HG03175 (cell line): ENCODE measurements at regions not wholly inside any gene's neighbourhood (a gene's known extent, or its start where the extent isn't known, plus 50 kb on each side); places are given as distances from the start of the nearest gene placed in this dataset.

Experiments used
- ATAC-seq: cut with Tn5 transposase; IDR thresholded peaks from one replicate; pipeline ENCODE4 v1.9.1; 2021; ENCODE audit warnings: mild to moderate bottlenecking, moderate library complexity; ENCODE audit not compliant: unreplicated experiment

DNA sequence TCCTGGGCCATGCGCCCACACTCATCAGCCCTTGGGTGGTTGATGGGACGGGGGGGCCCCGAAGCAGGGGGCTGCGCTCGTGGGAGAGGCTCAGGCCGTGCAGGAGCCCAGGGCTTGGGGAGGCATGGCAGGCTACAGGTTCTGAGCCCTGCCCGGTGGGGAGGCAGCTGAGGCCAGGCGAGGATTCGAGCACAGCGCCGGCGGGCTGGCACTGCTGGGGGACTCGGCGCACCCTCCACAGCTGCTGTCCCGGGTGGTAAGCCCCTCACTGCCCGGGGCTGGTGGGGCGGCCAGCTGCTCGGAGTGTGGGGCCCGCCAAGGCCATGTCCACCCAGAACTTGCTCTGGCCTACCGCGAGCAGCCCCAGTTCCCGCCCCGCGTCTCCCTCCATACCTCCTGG is 295.8 kb upstream of the SEL1L start:
- ATAC-seq = no peak

DNA sequence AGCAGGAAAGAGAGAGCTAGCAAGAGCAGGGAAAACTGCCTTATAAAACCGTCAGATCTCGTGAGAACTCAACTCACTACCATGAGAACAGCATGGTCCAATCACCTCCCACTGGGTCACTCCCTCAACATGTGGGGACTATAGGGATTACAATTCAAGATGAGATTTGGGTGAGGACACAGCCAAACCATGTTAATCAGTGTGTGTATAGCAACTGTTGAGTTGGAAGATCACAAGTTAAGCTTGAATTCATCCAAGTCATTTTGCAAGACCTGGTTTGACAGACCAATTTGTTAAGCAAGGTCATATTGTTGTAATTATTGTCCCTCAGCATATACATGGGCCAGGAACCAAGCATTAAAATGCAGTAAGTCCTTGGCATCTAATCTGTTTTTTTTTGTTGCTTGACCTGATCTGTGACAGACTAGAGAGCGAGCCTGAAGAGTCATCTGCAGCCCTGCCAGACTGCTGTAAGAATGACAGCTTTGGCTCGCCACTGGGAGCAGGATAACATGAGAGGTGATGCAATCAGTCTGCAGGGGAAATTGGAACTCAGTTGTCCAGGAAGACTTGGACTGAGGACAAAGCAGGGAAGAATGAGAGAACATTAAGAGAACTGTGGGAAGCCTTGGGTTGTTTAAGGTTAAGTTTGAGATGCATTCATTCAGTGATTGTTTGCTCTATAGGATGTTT is 297.6 kb upstream of the SEL1L start:
- no peak for ATAC-seq

GRCh38 chr14:81834308-81834707 is 300.7 kb upstream of the SEL1L start:
- ATAC-seq = no peak

DNA sequence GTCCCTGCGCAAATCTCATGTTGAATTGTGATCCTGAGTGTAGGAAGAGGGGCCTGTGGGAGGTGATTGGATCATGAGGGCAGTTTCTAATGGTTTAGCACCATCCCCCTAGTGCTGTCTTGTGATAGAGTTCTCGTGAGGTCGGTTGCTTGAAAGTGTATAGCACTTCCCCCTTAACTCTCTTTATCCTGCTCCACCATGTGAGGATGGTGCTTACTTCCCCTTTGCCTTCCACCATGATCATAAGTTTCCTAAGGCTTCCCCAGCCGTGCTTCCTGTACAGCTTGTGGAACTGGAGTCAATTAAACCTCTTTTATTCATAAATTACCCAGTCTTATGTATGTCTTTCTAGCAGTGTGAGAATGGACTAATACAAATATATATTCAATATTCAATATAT is 303.7 kb upstream of the SEL1L start:
- ATAC-seq = no peak

DNA sequence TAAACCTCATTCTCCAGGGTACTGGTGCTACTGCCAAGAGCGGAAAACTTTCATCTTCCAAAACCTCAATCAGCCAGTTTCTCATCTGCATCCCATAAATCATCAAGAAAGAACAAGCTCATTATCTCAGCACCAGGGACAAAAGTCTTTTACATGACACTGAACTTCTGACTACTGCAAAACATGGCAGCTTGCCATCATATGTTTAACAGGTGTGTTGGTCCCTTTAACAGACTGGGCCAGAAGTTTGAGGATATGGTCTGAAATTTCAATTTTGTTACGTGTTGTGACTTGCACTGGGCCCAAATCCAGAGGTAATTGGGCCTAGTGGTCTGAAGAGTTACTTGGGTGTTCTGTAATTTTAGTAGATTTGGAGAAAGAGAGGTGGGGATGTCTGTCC is 305.4 kb upstream of the SEL1L start:
- no peak for ATAC-seq

DNA sequence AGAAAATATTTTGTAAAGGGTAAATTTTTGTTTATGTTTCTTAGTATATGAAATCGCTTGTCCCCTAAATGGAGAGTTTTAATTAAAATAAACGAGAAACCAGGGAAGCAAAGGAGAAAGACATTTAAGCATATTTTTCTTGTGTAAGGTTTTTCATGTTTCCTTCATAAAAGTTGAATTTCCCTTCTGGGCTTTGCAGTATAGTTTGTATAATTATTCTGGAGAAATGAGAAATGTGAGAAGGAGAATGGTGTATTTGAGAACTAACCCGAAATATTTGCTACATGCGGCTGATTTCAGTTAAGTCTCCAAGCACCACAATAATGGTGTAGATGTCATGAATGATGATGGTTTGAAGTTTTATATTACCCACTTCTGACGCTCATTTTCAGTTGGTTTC is 307.7 kb upstream of the SEL1L start:
- ATAC-seq = no peak

- ATAC-seq = no peak
Observed at GRCh38 chr14:81849714-81850113, 316.1 kb upstream of the SEL1L start.

- no peak for ATAC-seq
Observed at GRCh38 chr14:81855007-81855406, 321.4 kb upstream of the SEL1L start.

- no peak for ATAC-seq
Observed at GRCh38 chr14:81859046-81859445, 325.4 kb upstream of the SEL1L start.

- ATAC-seq = no peak
Observed at GRCh38 chr14:81868172-81868571, 334.5 kb upstream of the SEL1L start.

GRCh38 chr14:81871706-81872105 is 338.1 kb upstream of the SEL1L start:
- no peak for ATAC-seq

DNA sequence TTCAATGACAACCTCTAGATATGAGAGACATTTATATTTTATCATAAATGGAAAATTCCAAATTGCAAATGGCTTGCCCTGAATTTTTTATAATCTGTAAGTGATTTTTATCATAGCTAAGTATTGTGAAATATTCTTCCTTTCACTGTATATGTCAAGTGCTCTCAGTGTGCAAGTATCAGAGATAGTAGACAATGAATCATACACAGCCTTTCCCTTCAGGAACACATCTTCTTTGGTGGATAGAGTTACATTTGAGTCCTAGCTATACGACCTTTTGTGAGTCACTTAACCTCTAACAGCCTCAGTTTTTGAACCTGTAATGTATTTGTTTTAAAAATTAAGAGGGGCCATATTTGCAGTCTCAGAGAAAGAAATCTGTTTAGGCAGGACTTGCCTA is 350.7 kb upstream of the SEL1L start:
- no peak for ATAC-seq

DNA sequence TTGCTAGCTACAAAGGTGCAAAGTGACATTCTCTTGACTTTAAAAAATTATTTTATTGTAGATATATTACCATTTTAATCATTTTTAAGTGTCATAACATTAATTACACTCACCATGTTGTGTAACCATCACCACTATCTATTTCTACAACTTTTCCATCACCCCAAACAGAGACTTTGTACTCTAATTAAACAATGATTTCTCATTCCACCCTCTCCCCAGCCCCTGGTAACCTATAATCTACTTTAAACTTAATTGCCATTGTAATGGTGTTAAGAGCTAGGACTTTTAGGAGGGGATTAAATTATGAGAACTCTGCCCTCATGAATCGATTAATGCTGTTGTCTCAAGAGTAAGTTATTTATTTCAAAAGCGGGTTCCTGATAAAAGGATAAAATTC is 352.9 kb upstream of the SEL1L start:
- ATAC-seq = no peak

DNA sequence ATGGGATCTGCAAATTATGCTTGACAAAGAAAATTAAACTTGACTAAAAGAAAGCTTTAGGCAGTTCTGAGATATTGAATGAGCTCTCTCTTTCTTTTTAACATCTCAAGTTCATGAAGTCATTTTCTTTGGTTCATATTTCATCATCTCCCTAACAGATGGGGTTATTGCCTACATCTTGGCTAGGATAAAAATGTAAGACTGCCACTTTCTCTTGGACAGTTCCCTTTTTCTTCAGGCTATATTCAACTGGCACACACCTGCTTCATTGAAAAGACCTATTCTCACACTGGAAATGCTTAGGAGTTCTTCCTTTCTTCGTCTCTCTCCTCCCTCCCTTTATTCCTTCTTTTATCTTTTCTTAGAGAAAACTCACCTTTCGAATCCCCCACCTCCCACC is 355.9 kb upstream of the SEL1L start:
- no peak for ATAC-seq

- ATAC-seq = no peak
Observed at GRCh38 chr14:81890020-81890419, 356.4 kb upstream of the SEL1L start.

GRCh38 chr14:81903477-81903876 is 369.8 kb upstream of the SEL1L start:
- no peak for ATAC-seq

DNA sequence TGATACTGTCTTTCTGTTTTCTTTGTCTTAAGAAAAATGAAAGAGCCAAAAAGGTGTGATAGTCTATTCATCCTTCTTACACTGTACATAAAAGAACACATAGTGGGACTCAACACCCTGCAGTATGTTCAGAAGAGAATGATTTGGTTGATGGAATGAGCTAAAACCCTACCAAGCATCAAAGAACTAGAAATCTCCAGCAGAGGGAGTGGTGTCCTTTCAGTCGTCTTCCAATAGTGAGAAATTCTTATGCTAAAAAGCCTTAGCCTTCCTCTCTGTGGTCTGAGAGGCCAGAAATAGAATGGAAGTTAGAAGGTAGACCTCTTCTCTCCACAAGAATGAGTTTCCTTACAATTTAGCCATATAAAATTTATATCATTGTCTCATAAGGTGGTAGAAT is 393.4 kb upstream of the SEL1L start:
- ATAC-seq = no peak

DNA sequence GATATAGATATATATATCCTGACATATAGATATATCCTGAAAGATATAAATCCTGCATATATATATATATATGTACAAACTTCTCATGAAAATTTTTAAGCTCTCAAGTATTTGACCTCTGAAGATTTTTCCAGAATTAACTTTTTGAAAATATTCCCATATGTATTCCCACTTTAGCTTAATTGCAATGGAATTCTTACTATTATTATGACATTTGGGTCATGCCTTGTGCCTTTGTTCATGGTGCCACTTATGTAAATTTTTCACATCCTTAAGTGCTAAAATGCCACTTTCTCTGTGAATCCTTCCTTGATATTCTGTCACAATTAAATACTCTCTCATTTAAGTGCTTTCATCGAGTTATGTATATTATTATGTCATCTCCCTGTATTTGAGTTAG is 398.2 kb upstream of the SEL1L start:
- ATAC-seq = no peak

- no peak for ATAC-seq
Observed at GRCh38 chr14:81936348-81936747, 402.7 kb upstream of the SEL1L start.

GRCh38 chr14:81936902-81937301 is 403.2 kb upstream of the SEL1L start:
- ATAC-seq = no peak

GRCh38 chr14:81938341-81938740 is 404.7 kb upstream of the SEL1L start:
- no peak for ATAC-seq

- no peak for ATAC-seq
Observed at GRCh38 chr14:81940651-81941050, 407.0 kb upstream of the SEL1L start.

- ATAC-seq = no peak
Observed at GRCh38 chr14:81942071-81942470, 408.4 kb upstream of the SEL1L start.
